HG03103 (cell line): ENCODE measurements at regions not wholly inside any gene's neighbourhood (a gene's known extent, or its start where the extent isn't known, plus 50 kb on each side); places are given as distances from the start of the nearest gene placed in this dataset.

Source experiments
- ATAC-seq: cut with Tn5 transposase; IDR thresholded peaks from one replicate; pipeline ENCODE4 v1.9.1; 2021; ENCODE audit warnings: low read depth; ENCODE audit not compliant: unreplicated experiment

DNA sequence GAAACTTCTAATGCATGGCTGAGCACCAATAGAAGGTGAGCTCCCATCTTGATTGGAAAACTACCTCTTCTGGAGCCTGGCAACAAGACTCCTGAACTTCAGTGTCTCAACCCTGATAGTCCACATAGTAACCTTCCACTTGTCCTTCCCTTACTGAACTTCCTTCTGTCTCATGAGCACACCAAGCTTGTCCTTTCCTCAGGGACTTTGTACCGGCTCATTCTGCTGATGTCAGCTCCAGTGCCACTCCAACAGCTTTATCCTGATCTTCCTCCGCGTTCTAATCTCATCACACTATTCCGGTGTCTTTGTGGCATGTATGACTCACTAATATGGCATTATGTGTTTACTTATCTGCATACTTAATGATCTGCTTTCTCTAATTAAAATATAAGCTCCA lies 862.0 kb upstream of the ID2 start:
- no peak for ATAC-seq

DNA sequence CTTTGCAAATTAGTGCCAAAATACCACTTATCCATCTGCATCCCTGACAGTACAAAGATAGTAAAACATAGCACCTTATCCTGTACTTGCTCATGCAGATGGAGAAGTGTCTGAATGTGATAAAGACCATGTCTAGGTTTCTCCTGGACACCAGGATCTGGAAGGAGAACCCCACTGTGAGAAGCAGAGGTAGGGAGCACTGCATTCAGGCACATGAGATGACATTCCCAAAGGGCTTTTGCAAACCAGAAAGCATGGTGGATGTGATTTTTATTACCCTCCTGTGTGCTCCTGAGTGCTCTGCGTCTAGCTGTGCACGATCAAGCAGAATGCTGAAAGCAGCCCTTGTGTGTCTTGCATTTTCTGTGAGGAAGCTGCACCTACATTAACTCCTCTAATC lies 857.6 kb upstream of the ID2 start:
- ATAC-seq = no peak

DNA sequence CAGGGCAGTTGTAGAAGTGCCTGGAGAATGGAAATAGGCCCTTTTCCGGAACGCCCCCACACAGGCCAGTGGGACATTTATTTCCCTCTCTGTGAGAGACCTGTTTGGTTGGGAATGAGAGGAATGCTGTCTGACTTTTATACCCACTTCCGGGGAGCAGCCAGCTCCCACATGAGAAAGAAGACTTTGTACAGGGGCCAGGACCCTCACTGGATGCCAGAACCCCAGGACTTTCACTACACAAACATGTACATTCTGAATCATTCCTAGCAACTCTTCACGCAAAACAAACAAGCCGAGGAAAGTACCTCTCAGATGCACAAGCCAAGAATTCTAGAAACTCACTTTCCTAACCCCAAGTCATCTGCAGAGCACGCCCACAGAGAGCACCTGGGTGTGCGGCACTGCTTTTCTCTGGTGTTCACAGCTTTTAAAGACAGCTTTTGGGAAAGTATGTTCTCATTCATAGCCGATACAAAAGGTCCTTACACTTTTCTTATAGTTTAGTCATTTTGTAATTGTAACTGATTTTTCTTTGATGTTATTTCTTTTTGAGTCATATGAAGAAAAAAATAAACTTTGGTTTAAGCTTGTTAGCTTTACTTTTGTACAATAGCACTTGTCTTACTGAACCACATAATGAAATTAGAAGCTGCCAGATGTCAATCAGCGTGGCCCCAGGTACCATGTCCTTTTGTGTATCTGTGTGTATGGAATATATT lies 856.1 kb upstream of the ID2 start:
- ATAC-seq = no peak

DNA sequence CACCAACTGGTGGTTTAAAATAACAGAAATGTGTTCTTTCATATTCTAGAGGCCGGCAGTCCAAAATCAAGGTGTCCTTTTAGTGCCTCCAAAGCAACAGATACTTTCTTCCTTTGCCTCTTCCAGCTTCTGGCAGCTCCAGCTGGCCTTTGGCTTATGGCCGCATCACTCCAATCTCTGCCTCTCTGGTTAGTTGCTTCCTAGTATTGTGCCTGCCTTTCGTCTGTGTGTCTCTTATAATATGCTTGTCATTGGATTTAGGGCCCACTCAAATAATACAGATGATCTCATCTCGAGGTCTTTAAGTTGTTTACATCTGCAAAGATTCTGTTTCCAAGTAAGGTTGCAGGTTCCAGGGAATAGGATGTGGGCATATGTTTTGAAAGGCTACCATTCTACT lies 855.2 kb upstream of the ID2 start:
- no peak for ATAC-seq

DNA sequence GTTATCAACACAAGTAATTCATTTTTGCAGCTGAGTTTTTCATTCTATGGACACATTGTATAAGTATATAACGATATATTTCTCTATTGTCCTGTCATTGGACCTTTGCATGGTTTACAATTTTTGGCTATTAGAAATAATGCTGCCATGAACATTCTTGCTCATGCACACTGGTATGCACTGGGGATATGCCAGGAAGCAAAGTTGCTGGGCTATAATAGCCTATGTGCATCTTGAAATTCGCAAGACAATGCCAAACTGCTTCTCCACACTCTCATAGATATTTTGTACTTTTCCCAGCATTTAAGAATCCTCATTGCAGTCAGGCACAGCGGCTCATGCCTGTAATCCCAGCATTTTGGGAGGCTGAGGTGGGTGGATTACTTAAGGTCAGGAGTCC lies 852.6 kb upstream of the ID2 start:
- no peak for ATAC-seq

DNA sequence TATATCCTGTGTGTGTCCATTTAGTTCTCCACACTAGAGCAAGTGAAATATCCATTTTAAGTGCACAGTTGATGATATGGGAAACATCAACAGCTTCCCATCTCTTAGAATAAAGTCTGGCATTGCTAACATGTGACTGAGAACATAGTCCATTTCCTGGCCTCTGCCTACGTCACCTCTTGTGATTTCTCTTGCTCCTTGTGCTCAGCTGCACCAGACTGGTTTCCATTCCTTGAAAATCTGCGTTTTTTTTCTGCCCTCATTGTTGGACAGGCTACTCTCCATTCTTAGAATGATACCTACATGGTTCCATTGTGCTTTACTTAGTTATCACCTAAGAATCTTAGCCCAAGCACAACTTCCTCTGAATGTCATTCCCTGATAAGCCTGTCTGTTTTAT lies 851.2 kb upstream of the ID2 start:
- no peak for ATAC-seq

DNA sequence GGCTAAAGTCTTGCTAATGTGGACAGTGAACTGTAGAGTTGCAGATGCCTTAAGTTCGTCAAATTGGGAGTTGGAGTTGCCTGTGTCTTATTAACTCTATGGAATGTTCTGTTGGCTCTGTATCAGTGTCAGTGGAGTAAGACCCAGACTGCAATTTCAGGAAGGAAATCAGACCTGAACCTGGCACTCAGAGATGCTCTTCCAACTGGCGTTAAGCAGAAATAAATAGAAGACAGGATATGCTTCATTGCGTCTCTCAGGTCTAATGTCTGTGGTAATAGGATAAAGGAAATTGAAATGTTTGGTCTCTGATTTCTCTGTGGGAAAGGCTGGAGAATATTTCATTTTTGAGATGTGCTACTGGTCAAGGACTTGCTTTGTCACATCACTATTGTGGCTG lies 846.7 kb upstream of the ID2 start:
- ATAC-seq = no peak

DNA sequence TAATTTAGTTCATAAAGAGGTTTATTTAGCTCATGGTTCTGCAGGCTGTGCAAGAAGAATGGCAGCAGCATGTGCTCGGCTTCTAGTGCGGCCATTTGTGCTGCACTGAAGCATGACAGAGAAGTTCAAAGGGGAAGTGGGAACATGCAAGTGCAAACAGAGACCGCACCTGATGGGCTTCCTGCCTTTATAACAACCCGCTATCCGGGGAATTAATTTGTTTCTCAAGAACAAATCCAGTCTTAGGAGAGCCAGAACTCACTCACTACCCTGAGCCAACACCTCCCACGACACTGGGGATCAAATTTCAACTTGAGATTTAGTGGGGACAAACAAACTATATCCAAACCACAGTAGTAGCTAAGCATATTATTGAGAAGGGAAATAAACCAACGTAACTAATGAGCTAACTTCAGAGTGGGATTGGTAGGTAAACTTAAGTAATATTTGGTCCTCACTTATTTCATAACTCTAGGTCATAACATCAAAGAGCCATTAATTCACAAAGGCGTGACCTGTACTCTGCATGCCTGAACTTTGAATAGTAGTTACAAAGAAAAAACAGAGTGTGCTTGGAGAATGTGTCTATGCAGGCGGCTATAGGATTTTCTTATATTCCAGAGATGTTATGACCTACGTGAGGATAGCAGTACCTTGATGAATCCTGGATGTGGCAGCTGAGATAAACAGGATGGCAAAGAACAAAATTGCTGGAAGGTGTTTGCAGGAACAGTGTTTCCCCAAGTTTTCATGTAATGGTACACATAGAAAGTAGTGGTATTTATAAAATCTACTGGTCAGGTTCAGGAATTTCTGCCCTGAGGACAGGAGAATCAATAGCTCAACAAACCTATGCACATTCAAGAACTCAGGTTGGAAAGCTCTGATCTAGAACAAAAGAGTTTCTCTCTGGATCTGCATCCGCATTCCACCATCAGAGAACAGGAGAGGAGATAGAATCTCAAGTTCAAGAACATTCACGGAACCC lies 845.9 kb upstream of the ID2 start:
- ATAC-seq = peak; percentile 98

DNA sequence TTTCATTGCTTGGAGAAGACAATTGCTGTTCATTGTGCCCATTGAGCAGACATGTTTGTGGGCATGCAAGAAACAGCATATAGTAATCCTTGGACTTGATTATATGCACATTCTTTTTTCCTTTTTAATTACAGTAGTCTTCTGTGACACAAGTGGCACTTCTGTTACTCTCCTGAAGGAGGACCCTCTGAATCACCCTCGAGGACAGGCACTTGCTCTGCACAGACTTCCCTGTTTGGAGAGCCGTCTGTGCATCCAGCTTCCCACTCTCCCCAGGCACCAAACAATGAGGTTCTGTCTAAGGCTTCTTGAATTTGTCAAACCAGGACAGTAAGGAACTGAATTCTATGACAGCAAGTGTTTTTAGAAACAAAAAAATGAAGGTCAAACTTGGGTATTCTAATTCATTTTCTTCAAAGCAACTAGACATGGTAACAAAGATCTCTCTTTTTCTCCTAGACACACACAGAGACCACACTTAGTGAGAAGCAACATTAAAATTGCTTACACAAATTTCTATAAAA lies 844.6 kb upstream of the ID2 start:
- no peak for ATAC-seq

DNA sequence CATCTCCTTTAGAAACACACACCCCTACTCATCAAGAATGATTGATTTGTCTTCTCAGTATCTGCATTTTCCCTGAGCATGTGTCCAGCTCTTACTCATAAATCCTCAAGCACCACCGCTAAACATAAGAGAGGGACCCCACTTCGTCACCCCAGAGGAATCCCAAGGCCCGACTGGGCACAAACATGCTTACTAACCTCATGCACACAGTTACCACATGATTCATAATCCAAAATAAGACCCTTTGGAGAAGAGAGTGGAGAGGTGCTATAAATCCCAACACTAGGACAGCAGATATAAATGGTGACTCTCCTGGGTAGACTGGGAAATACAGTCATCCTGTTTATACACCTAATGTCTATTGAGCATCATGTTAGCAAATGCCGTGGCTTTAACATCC lies 843.2 kb upstream of the ID2 start:
- no peak for ATAC-seq

DNA sequence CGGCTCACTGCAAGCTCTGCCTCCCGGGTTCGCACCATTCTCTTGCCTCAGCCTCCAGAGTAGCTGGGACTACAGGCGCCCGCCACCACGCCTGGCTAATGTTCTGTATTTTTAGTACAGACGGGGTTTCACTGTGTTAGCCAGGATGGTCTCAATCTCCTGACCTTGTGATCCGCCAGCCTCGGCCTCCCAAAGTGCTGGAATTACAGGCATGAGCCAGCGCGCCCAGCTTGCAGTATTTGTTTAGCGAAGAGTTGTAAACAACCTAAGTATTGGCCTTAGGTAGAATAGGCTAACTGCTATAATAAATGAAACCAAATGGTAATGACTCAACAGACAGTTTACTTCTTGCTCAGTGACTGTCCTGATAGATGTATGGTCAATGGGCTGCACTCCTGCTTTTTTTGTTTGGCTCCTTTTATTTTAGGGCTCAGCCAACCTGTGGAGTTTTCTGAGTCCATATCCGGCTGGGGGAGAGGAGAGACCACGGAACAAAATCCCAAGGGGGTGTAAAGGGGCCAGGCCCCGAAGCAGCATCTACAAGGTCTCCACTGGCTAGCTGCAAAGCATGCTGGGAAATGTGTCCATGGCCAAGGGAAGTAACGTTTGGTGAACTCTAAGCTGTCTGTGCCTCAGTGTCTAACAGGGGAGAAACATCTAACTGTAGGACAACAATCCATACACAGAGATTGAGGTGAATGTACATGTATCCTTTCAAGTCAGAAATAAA lies 841.0 kb upstream of the ID2 start:
- no peak for ATAC-seq

DNA sequence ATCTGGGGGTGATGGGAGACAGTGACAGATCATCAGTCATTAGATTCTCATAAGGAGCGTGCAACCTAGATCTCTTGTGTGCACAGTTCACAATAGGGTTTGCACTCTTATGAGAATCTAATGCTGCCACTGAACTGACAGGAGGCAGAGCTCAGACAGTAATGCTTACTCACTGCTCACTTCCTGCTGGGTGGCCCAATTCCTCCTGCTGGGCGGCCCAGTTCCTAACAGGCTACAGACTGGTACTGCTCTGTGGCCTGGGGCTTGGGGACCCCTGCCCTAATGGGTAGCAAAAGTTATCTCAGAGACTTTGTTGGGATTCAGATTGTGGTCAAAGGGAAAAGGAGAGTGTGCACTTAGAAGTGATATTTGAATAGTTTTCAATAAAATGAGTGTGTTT lies 840.1 kb upstream of the ID2 start:
- ATAC-seq = no peak

DNA sequence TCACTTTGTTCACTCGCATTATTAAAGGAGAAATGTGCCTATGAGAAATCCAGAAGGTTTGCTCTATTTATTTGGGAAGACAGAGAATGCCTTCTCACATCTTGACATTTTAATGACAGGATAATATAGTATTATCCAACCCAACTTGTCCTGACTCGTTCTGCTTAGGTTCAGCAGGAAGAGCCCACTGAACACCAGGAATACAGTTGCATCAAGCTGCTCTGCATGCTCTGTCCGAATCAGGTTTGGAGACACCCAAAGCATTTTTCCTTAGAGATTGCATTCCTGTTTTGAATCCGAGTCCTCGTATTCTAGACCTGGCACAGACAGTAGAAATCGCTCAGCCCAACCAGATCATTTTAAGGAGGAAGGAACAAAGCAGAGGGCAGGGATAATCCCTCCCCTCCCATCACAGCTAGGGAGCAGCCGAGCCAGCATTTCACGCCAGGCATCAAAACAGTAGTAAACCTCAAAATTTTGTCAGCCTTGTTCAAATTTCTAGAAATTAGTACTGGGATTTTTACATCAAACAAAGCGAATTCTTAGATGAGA lies 837.4 kb upstream of the ID2 start:
- ATAC-seq = no peak

DNA sequence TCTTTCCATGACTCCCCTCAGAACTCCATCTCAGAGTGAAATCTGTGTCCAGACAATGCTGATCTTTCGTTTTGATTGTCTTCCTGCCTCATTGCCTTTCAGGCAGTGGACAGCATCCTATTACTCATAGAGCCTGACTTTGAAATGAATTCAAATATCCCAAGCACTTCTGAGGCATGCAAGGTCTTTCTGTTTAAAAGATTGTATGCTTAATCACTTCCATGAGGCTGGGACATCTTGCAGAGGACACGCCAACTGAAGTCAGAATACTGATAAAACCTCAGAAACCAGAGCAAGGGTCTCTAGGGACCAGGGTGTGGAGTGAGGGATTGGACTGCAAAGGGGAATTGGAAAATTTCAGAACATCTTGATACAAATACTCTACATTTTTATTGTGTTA lies 836.5 kb upstream of the ID2 start:
- ATAC-seq = no peak

DNA sequence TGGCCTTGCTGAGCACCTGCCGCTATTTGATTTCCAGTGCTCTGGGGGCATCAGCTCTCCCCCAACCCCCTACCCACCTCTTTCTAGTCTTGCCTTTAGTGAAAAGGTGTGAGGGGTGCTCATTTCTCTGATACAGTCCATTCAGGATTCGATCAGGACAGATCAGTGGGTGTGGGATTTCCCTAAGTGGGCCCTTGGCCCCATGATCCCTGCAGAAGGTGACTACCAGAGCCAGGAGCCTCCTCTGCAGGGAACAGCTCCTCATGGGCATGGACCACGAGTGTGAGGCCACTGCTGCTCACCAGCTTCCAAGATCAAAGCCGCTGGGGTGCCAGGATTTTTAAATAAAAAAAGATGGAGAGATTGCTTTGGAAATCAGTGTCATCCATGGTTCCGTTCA lies 835.2 kb upstream of the ID2 start:
- ATAC-seq = no peak

DNA sequence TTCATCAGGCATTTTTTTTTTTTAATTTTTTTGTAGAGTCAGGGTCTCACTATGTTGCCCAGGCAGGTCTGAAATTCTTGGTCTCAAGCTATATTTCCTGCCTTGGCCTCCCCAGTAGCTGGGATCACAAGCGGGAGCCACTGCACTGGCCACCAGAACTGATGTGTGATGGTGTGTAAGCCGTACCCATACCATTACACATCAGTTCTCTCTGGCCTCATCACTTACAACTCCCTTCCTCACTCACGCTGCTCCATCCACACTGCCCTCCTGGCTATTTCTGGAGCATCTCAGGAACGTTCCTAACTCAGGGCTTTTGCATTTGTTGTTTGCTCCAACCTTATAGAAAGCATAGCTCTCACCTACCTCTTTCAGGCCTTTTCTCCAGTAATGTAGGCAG lies 834.5 kb upstream of the ID2 start:
- ATAC-seq = no peak

DNA sequence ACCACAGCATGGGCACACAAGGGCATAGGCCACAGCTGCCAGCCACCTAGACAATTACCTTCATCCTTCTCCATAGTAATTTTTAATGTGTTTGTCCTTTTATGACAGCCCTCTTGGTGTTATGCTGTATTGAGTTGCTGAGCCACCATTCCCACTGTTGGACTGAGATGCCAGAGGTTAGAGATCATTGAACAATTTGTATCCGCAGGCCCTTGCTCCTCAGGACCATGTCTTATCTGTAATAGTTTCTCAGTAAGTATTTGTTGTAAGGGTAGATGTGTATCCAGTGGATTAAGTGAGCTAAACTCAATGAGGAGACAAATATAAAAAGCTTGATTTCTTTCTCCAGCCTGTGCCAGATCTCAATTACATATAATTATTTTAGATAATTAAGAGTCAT lies 832.8 kb upstream of the ID2 start:
- ATAC-seq = no peak

DNA sequence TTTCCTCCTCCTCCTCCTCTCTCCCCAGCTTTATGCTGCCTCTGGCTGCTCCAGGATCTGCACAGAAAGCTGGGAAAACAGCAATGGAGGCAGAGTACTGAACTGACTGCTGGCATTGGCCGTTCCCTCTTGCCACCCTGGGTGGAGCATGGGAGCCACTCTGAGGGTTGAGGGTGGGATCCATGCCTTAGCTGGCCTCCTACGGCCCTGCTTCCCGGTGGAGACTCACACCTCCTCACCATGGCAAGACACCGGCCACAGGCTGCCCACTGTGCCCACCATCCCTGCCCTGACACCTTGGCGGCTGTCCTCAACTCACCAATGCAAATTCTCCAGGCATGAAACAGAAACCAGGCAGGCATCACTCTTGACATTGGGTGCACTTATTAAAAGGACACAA lies 832.3 kb upstream of the ID2 start:
- no peak for ATAC-seq

DNA sequence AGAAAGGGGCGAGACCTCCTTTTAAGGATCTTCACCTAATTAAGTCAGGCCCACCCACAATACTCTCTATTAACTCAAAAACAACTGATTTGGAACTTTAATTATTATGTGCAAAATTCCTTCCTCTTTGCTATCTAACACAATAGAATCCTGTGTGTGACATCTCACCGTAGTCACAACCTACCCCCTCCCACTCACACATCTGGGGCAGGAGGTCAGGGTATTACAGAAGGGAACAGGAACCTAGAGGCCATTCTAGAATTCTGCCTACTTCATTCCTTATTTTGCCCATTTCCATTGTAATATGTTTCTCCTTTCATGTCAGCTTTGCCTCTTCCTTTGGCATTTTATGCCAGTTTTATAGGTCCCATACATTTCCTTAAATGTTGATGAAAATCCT lies 829.3 kb upstream of the ID2 start:
- no peak for ATAC-seq

DNA sequence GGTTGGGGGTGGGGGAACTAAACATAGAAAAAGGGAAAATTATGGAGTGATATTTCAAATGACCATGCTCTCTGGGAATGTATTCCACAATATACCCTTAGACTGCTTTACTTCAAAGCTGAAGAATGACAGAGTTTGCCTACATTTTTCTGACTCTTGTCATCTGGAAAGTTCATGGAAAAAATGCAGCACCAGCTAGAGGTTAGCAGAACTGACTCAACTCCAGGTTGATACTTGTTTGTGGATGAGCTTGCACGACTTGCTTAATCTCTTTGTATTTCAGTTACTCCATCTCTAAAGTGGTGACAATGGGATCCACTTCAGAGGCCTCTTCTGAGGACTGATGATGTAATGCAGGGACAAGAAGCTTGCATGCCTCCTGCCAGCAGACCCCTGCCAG lies 824.0 kb upstream of the ID2 start:
- no peak for ATAC-seq

DNA sequence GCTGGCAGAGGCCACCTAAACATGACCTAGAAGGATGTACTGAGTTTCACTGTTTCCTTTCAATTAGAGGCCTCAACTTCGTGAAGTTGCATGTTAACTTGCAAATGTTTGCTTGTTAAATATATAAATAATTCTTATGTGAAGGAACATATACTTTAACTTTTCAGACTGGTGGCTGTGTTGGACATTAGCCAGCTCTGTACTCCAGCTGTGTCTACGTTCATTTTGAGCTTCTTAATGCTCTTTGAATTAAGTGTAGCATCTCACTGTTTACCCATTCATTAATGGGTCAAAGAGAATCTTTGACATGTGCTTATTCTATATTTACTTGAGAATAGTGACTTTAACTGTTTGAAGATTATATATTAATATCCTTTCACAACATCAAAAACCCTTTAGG lies 823.2 kb upstream of the ID2 start:
- ATAC-seq = no peak
